ENCODE measurements at regions not wholly inside any gene's neighbourhood (a gene's known extent, or its start where the extent isn't known, plus 50 kb on each side); places are given as distances from the start of the nearest gene placed in this dataset.

DNA sequence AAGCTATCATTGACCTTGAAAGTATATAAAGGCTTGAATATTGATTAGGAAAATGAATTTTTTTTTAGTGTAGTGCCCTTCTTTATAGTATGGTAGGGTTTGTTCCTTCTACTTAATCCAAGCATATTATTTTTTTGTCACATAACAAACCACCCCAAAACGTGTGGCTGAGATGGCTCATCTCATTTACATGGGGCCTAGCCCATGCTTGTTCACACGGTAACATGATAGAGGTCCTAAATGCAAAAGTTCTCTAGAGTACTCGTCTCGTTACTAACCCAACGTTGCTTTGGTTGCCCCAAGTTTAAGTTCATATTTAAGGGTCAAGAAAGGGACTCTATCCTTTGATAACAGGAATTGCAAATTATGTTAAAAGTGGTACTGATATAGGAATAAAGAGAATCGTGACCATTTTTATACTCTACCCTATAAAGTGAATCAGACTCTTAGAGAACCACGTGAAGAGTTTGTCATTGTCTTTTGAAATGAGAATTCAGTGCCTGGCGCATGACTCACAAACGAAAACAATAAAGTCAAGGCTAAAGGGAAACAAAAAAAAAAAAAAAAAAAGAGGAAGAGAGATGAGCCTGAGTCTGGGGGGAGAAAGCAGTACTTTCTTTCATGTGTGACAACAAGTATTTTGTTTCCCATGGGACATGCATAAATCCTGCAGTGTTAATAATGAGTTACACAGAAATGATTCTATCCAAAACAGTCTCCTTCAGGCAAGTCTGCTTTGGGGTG lies 402.8 kb upstream of the NWD2 start:
- TF ChIP-seq RFX5 (IDR thresholded peaks at IDR 0.05) = no peak
- no peak for TF ChIP-seq RNF2 (IDR thresholded peaks at IDR 0.05; ENCODE audit: borderline replicate concordance, low read depth)
- TF ChIP-seq, protein P1, sequence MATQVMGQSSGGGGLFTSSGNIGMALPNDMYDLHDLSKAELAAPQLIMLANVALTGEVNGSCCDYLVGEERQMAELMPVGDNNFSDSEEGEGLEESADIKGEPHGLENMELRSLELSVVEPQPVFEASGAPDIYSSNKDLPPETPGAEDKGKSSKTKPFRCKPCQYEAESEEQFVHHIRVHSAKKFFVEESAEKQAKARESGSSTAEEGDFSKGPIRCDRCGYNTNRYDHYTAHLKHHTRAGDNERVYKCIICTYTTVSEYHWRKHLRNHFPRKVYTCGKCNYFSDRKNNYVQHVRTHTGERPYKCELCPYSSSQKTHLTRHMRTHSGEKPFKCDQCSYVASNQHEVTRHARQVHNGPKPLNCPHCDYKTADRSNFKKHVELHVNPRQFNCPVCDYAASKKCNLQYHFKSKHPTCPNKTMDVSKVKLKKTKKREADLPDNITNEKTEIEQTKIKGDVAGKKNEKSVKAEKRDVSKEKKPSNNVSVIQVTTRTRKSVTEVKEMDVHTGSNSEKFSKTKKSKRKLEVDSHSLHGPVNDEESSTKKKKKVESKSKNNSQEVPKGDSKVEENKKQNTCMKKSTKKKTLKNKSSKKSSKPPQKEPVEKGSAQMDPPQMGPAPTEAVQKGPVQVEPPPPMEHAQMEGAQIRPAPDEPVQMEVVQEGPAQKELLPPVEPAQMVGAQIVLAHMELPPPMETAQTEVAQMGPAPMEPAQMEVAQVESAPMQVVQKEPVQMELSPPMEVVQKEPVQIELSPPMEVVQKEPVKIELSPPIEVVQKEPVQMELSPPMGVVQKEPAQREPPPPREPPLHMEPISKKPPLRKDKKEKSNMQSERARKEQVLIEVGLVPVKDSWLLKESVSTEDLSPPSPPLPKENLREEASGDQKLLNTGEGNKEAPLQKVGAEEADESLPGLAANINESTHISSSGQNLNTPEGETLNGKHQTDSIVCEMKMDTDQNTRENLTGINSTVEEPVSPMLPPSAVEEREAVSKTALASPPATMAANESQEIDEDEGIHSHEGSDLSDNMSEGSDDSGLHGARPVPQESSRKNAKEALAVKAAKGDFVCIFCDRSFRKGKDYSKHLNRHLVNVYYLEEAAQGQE (IDR thresholded peaks at IDR 0.05) = no peak
- TF ChIP-seq, protein P2, sequence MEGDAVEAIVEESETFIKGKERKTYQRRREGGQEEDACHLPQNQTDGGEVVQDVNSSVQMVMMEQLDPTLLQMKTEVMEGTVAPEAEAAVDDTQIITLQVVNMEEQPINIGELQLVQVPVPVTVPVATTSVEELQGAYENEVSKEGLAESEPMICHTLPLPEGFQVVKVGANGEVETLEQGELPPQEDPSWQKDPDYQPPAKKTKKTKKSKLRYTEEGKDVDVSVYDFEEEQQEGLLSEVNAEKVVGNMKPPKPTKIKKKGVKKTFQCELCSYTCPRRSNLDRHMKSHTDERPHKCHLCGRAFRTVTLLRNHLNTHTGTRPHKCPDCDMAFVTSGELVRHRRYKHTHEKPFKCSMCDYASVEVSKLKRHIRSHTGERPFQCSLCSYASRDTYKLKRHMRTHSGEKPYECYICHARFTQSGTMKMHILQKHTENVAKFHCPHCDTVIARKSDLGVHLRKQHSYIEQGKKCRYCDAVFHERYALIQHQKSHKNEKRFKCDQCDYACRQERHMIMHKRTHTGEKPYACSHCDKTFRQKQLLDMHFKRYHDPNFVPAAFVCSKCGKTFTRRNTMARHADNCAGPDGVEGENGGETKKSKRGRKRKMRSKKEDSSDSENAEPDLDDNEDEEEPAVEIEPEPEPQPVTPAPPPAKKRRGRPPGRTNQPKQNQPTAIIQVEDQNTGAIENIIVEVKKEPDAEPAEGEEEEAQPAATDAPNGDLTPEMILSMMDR (IDR thresholded peaks at IDR 0.05) = no peak
- TF ChIP-seq, protein P3, sequence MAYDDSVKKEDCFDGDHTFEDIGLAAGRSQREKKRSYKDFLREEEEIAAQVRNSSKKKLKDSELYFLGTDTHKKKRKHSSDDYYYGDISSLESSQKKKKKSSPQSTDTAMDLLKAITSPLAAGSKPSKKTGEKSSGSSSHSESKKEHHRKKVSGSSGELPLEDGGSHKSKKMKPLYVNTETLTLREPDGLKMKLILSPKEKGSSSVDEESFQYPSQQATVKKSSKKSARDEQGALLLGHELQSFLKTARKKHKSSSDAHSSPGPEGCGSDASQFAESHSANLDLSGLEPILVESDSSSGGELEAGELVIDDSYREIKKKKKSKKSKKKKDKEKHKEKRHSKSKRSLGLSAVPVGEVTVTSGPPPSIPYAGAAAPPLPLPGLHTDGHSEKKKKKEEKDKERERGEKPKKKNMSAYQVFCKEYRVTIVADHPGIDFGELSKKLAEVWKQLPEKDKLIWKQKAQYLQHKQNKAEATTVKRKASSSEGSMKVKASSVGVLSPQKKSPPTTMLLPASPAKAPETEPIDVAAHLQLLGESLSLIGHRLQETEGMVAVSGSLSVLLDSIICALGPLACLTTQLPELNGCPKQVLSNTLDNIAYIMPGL (CRISPR knock-in tag; IDR thresholded peaks at IDR 0.05; ENCODE audit: borderline replicate concordance) = no peak
- no peak for TF ChIP-seq CHD4 (IDR thresholded peaks at IDR 0.05; ENCODE audit: borderline replicate concordance)
- no peak for TF ChIP-seq RAD21 (conservative IDR thresholded peaks at IDR 0.05 in 1 of 2, IDR thresholded peaks at IDR 0.05 in 1 of 2)
- no peak for TF ChIP-seq HOXA7 (CRISPR knock-in tag; IDR thresholded peaks at IDR 0.05)
- TF ChIP-seq, protein P4, sequence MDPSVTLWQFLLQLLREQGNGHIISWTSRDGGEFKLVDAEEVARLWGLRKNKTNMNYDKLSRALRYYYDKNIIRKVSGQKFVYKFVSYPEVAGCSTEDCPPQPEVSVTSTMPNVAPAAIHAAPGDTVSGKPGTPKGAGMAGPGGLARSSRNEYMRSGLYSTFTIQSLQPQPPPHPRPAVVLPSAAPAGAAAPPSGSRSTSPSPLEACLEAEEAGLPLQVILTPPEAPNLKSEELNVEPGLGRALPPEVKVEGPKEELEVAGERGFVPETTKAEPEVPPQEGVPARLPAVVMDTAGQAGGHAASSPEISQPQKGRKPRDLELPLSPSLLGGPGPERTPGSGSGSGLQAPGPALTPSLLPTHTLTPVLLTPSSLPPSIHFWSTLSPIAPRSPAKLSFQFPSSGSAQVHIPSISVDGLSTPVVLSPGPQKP (IDR thresholded peaks at IDR 0.05; ENCODE audit: low read depth, low read length) = no peak
- TF ChIP-seq BHLHE40 (IDR thresholded peaks at IDR 0.05; ENCODE audit: low read depth, low read length) = no peak
- TF ChIP-seq, protein P5, sequence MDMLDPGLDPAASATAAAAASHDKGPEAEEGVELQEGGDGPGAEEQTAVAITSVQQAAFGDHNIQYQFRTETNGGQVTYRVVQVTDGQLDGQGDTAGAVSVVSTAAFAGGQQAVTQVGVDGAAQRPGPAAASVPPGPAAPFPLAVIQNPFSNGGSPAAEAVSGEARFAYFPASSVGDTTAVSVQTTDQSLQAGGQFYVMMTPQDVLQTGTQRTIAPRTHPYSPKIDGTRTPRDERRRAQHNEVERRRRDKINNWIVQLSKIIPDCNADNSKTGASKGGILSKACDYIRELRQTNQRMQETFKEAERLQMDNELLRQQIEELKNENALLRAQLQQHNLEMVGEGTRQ (IDR thresholded peaks at IDR 0.05) = no peak
- no peak for TF ChIP-seq POLR2AphosphoS2 (conservative IDR thresholded peaks at IDR 0.05; ENCODE audit: low read length)
